Stimulated activated CD4-positive, alpha-beta T cell treated with anti-CD3 and anti-CD28 coated beads, Interleukin-1b, Interleukin-23, amount 100 ng/mL, for 1 hour (primary cell): ENCODE measurements at regions not wholly inside any gene's neighbourhood (a gene's known extent, or its start where the extent isn't known, plus 50 kb on each side); places are given as distances from the start of the nearest gene placed in this dataset.
"Not testable (repeated sequence)": the region's sequence is repeated elsewhere in the genome, so short reads cannot be mapped to it uniquely, and the experiment has no call there.

Experiments
- DNase-seq, 2 donors: peaks; one replicate each; pipeline ENCODE4 v3.0.0-alpha.2; 2020; ENCODE audit warnings: low read depth in 2 of 2

DNA sequence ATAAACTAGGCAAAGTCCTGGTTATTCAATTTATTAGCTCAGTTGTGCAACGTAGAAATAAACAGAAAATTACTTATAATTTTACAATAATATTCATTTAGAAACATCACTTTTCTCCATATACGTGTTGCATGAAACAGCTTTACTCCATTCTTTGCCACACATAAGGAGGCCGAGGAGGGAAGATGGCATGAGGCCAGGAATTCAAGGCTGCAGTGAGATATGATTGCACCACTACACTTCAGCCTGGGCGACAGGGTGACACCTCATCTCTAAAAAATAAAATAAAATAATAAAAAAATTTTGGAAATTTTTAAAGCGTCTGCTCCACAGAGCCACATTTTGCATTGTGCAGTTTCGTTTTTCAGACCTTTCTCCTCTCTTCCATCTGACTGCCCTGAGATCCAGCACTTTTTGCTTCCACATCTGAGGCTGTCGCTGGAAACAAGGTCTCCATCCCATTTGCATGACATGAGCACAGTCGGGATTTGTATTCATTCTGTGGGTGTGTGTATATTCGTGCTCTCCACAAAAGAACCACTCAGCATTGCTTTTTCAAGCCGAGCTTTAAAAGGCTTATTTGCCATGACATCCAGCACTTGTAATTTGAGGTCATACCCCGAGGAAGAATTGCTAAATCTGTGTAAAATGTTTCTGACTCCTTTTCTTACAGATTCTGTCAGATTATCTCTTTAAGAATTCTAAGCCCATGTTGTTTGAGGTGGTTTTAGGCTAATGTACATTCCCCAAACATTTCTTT is 98.6 kb upstream of the MSX2 start:
- DNase-seq = no peak

DNA sequence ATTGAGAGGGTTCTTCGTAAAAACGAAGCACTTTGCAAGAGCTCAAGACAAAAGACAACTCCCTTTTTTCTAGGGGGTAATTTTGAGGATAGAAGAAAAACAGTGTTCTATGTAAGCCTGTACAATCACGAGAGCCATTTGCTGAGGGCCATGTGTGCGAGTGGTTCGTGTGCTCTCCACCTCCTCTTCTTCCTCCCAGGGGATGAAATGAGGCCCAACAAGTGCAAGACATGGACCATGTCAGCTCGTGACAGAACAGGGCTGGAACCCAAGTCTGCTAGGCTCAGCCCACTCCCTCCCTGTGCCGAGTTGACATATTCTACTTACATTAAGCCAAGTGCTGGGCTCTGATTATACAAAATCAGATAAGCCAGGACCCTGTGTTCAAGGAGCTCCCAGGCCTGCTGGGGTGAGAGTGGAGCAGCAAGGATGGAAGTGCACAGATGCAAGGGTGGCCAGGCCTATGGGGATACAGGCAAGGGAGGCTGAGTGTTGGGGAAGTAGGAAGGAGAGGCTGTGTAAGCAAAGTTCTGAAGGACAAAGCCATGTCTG is 97.9 kb upstream of the MSX2 start:
- DNase-seq = no peak

- no peak for DNase-seq
These were observed 88.3 kb upstream of the MSX2 start for GRCh38 chr5:174636094-174636493.

DNA sequence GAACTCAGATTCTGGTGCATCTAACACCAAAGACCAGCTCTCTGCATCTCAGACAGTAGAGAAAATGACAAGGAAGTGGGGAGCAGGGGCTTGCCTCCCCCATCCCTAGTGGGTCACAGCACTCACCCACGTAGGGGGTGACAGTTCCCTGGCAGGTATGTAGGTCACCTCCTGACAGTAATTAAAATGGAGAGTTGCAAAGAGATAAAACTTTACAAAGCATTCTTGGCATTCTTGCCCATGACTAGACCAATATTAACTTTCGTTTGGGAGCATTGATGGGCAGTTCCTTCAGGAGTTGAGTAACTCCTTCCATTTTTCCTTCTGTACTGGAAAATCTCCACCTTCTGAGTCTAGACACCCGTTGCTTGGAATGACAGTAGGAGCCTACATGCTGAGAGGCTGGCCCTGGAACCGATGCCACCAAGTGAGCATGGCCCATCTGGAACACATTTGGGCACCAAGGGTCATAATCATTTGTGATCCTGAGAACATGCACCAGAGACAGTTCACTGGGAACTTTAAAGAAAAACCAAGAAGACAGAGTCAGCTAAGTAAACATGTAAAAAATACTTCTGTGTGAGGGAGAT is 81.5 kb upstream of the MSX2 start:
- DNase-seq = no peak

GRCh38 chr5:174644436-174644835 is 79.9 kb upstream of the MSX2 start:
- DNase-seq = no peak

GRCh38 chr5:174644923-174645322 is 79.5 kb upstream of the MSX2 start:
- DNase-seq = no peak

GRCh38 chr5:174645677-174646076 is 78.7 kb upstream of the MSX2 start:
- no peak for DNase-seq

- DNase-seq = not testable (repeated sequence)
These were observed 75.8 kb upstream of the MSX2 start for GRCh38 chr5:174648618-174649017.

DNA sequence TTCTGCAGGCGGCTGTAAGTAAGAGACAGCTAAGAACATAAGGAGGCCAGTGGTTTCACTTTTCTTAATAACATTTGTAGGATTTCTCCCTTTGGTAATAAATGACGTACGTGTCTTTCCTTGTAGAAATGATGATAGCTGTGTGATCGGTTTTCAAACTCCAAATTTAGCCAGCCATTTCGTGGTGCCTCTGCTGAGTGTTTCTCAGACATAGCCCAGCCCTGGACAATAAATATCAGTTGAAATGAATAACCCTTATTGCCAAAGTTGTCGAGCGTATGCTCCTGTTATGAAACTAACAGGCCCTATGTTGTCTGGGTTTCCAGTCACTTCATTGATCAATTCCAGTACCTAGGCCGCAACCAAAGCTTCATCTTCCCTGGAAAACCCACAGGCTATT is 75.0 kb upstream of the MSX2 start:
- no peak for DNase-seq

GRCh38 chr5:174654442-174654841 is 69.9 kb upstream of the MSX2 start:
- no peak for DNase-seq

DNA sequence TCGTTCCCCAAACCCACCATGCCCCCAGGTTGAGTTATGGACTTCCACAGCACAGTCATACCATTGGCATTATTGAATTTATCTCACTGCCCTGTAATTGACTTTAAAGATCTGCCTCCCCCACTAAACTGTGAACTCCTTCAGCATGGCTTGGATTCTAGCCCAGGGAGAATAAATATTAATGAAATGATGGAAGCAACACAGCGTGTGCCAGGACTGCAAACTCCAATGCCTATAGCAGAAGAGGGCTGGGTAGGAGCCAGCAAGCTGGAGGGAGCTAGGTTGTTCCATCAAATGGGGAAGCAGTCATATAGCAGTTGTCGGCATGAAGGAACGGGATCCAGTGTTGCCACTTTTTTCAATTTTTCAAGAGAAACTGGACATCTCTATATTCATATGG is 69.0 kb upstream of the MSX2 start:
- no peak for DNase-seq

DNA sequence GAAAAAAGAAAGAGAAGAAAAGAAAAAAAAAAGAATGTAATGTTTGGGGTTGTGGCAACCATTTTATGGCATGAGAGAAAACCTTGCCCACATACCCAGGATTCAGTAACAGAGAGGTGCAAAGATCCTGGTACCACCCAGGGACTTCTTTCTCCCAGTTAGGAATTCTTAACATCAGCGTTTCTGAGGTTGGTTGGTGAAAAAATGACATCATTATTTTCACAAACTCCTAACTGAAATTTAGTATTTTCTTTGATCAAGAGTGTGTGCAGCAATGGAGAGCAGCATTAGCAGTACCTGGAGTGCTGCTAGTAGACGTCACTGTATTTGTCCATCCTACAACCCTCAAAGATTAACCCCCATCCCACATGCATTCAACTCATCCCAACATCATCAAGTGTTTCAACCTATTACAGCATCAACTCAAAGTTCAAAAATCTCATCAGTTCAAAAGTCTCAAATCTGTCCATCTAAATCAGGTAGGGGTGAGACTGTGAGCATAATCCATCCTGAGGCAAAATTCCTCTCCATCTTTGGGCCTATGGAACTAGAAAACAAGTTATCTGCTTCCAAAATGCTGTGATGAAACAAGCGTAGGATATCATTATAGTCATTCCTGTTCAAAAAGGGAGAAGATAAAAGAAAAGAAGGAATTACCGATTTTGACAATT is 60.1 kb upstream of the MSX2 start:
- no peak for DNase-seq

GRCh38 chr5:174665347-174665746 is 59.0 kb upstream of the MSX2 start:
- DNase-seq = no peak

- DNase-seq = no peak
These were observed 56.9 kb upstream of the MSX2 start for GRCh38 chr5:174667526-174667925.

- DNase-seq = no peak
These were observed 56.0 kb upstream of the MSX2 start for GRCh38 chr5:174668349-174668748.
